GM23338 (cell line): ENCODE measurements at regions not wholly inside any gene's neighbourhood (a gene's known extent, or its start where the extent isn't known, plus 50 kb on each side); places are given as distances from the start of the nearest gene placed in this dataset.

ENCODE experiments used
- ATAC-seq: fragments of 200-7000 bp; cut with Tn5 transposase; 3 replicates; pipeline ENCODE4 v1.9.1; 2020
- DNase-seq: peaks from one replicate; pipeline ENCODE4 v3.0.0-alpha.2; 2015; ENCODE audit warnings: low spot score
- H2AFZ ChIP-seq: fragments of 200-600 bp; sonication (generic); 2 replicates; pipeline ENCODE4 v1.8.0; 2016; ENCODE audit warnings: antibody characterized with exemption, mild to moderate bottlenecking, moderate library complexity
- H3F3A ChIP-seq: fragments of 200-600 bp; sonication (generic); replicated peaks from 2 replicates; pipeline ENCODE4 v1.8.0; 2017; ENCODE audit warnings: antibody characterized with exemption, mixed run types, low read depth
- H3K27ac ChIP-seq: fragments of 200-600 bp; sonication (generic); 2 replicates; pipeline ENCODE4 v1.6.1; 2016; ENCODE audit warnings: low read depth
- H3K27me3 ChIP-seq: fragments of 200-600 bp; sonication (generic); 2 replicates; pipeline ENCODE4 v1.8.0; 2016; ENCODE audit warnings: mild to moderate bottlenecking, mixed run types, moderate library complexity; ENCODE audit not compliant: insufficient read depth
- H3K36me3 ChIP-seq: fragments of 200-600 bp; sonication (generic); 2 replicates; pipeline ENCODE4 v1.8.0; 2016; ENCODE audit warnings: mild to moderate bottlenecking; ENCODE audit not compliant: insufficient read depth
- H3K4me1 ChIP-seq: fragments of 200-600 bp; sonication (generic); 2 replicates; pipeline ENCODE4 v1.8.0; 2016; ENCODE audit warnings: mild to moderate bottlenecking, moderate library complexity; ENCODE audit not compliant: insufficient read depth
- H3K4me2 ChIP-seq: fragments of 200-600 bp; sonication (generic); 2 replicates; pipeline ENCODE4 v1.7.1; 2017; ENCODE audit warnings: mixed run types
- H3K4me3 ChIP-seq: fragments of 200-600 bp; sonication (generic); 2 replicates; pipeline ENCODE4 v1.6.1; 2016; ENCODE audit warnings: mixed run types
- H3K79me2 ChIP-seq: fragments of 200-600 bp; sonication (generic); replicated peaks from 2 replicates; pipeline ENCODE4 v1.8.0; 2017; ENCODE audit warnings: mild to moderate bottlenecking; ENCODE audit not compliant: insufficient read depth
- H3K9me2 ChIP-seq: fragments of 200-600 bp; sonication (generic); 2 replicates; pipeline ENCODE4 v1.8.0; 2017; ENCODE audit not compliant: insufficient read depth
- H4K20me1 ChIP-seq: fragments of 200-600 bp; sonication (generic); replicated peaks from 2 replicates; pipeline ENCODE4 v1.8.0; 2017; ENCODE audit warnings: mild to moderate bottlenecking; ENCODE audit not compliant: insufficient read depth
- H3K27ac Mint-ChIP-seq: 2 replicates; pipeline ENCODE4 v1.8.0; 2020; ENCODE audit warnings: inconsistent platforms, mild to moderate bottlenecking, moderate library complexity, mixed read lengths
- H3K27me3 Mint-ChIP-seq: 3 replicates; pipeline ENCODE4 v1.8.0; 2022; ENCODE audit warnings: low read depth, mild to moderate bottlenecking, moderate library complexity, mixed read lengths, inconsistent platforms; ENCODE audit not compliant: insufficient read depth, poor library complexity
- H3K36me3 Mint-ChIP-seq: 3 replicates; pipeline ENCODE4 v1.8.0; 2021; ENCODE audit warnings: low read depth, mild to moderate bottlenecking, inconsistent platforms, moderate library complexity, mixed read lengths
- H3K4me1 Mint-ChIP-seq: 3 replicates; pipeline ENCODE4 v1.8.0; 2020; ENCODE audit warnings: mild to moderate bottlenecking, inconsistent platforms, mixed read lengths
- H3K4me3 Mint-ChIP-seq: 3 replicates; pipeline ENCODE4 v1.8.0; 2021; ENCODE audit warnings: moderate library complexity, mild to moderate bottlenecking, inconsistent platforms, mixed read lengths
- H3K9me3 Mint-ChIP-seq: 3 replicates; pipeline ENCODE4 v1.8.0; 2020; ENCODE audit warnings: moderate library complexity, mild to moderate bottlenecking, inconsistent platforms, mixed read lengths
- CREB1 ChIP-seq: fragments of 250-450 bp; sonication (Bioruptor Pico); IDR thresholded peaks from 2 replicates; pipeline ENCODE4 v1.5.0; 2020; ENCODE audit warnings: low read depth, mild to moderate bottlenecking, moderate library complexity
- ETS1 ChIP-seq: IDR thresholded peaks from 2 replicates; pipeline ENCODE4 v1.6.1; 2016; ENCODE audit warnings: antibody characterized with exemption
- EZH2 ChIP-seq: fragments of 200-600 bp; sonication (generic); IDR thresholded peaks from one replicate; pipeline ENCODE4 v1.8.0; 2017; ENCODE audit warnings: antibody characterized with exemption, mild to moderate bottlenecking, low read depth; ENCODE audit not compliant: unreplicated experiment
- EZH2phosphoT487 ChIP-seq: fragments of 200-600 bp; sonication (generic); IDR thresholded peaks from one replicate; pipeline ENCODE4 v1.8.1; 2018; ENCODE audit warnings: antibody characterized with exemption; ENCODE audit not compliant: unreplicated experiment
- JUNB ChIP-seq: IDR thresholded peaks from one replicate; pipeline ENCODE4 v1.6.1; 2016; ENCODE audit warnings: antibody characterized with exemption; ENCODE audit not compliant: unreplicated experiment
- NANOG ChIP-seq: IDR thresholded peaks from 2 replicates; pipeline ENCODE4 v1.6.1; 2016; ENCODE audit warnings: antibody characterized with exemption, borderline replicate concordance
- POLR2AphosphoS5 ChIP-seq: IDR thresholded peaks from 2 replicates; pipeline ENCODE4 v1.6.1; 2016; ENCODE audit warnings: antibody characterized with exemption, low read depth
- ZNF114 ChIP-seq: fragments of 250-450 bp; sonication (Bioruptor Pico); IDR thresholded peaks from 2 replicates; pipeline ENCODE4 v1.5.0; 2020; ENCODE audit warnings: mild to moderate bottlenecking, moderate library complexity
- TF ChIP-seq, protein P1 (sequence below): IDR thresholded peaks from one replicate; pipeline ENCODE4 v1.6.1; 2018; ENCODE audit warnings: antibody characterized with exemption; ENCODE audit not compliant: unreplicated experiment
- TF ChIP-seq, protein P2 (sequence below): fragments of 250-450 bp; sonication (Bioruptor Pico); IDR thresholded peaks from 2 replicates; pipeline ENCODE4 v1.5.0; 2020; ENCODE audit warnings: mild to moderate bottlenecking, moderate library complexity

DNA sequence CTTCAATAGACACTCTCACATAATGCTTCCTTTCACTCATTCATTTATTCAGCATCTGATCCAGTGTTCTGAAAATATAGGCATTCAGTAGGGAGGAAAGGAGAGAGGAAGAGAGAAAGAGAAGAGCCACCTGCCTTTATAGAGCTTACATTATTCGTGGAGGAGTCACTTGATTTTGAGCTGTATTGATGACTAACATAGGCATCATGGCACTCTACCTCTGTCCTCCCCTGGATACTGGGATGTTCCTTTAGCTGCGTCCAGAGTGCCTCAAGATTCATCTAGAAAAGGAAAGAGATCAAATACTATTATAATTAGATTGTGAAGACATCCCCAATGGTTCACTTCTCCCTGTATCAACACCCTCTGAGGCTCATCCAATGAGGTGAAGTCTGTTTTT, 345.1 kb downstream of the SPATA31D1 start:
- Histone ChIP-seq H3K4me3 (no peak overlapping the region), H3K36me3 (no peaks in the 10 kb centered on the region), H3K27ac (no peak overlapping the region), H3K4me1 (no peaks in the 10 kb centered on the region), H4K20me1 (no peaks in the 10 kb centered on the region), H3K27me3 (no peaks in the 10 kb centered on the region), H3K79me2 (no peaks in the 10 kb centered on the region), H3K4me2 (no peak overlapping the region), H3K9me2 (no peaks in the 10 kb centered on the region), H2AFZ (no peak overlapping the region), H3F3A (no peaks in the 10 kb centered on the region)
- H3K27me3 Mint-ChIP-seq, result no peaks in the 10 kb centered on the region
- H3K4me1 Mint-ChIP-seq, result 0 out of 3 replicates have a peak, but pooled peaks cover 4% of the 10 kb centered on the region
- no peak overlapping the region for H3K27ac Mint-ChIP-seq
- TF ChIP-seq, protein P1, sequence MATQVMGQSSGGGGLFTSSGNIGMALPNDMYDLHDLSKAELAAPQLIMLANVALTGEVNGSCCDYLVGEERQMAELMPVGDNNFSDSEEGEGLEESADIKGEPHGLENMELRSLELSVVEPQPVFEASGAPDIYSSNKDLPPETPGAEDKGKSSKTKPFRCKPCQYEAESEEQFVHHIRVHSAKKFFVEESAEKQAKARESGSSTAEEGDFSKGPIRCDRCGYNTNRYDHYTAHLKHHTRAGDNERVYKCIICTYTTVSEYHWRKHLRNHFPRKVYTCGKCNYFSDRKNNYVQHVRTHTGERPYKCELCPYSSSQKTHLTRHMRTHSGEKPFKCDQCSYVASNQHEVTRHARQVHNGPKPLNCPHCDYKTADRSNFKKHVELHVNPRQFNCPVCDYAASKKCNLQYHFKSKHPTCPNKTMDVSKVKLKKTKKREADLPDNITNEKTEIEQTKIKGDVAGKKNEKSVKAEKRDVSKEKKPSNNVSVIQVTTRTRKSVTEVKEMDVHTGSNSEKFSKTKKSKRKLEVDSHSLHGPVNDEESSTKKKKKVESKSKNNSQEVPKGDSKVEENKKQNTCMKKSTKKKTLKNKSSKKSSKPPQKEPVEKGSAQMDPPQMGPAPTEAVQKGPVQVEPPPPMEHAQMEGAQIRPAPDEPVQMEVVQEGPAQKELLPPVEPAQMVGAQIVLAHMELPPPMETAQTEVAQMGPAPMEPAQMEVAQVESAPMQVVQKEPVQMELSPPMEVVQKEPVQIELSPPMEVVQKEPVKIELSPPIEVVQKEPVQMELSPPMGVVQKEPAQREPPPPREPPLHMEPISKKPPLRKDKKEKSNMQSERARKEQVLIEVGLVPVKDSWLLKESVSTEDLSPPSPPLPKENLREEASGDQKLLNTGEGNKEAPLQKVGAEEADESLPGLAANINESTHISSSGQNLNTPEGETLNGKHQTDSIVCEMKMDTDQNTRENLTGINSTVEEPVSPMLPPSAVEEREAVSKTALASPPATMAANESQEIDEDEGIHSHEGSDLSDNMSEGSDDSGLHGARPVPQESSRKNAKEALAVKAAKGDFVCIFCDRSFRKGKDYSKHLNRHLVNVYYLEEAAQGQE, result no peak
- no peak for TF ChIP-seq JUNB
- no peak for TF ChIP-seq ETS1
- TF ChIP-seq EZH2phosphoT487, result no peak
- TF ChIP-seq POLR2AphosphoS5, result no peak
- DNase-seq, result no peak
- no peaks in the 10 kb centered on the region for H3K9me3 Mint-ChIP-seq
- H3K36me3 Mint-ChIP-seq, result no peaks in the 10 kb centered on the region
- no peak overlapping the region for H3K4me3 Mint-ChIP-seq
- no peak for ATAC-seq

DNA sequence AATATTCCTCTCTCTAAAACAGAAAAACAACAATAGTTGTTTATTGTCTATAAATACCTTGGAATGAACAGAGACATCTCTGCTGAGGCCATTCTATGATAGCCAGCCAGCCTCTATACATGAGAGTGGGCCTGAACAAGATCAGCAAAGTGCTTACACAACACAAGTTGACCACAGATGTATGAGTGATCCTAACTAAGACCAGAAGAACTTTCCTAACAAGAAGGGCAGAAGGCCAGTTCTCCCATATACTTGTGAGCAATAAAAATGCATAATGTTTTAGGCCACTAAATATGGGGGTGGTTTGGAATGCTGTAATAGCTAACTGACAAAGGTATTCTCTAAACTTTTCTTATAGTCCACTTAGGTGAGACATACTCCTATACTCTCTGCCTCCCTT, 345.7 kb downstream of the SPATA31D1 start:
- H3K27me3 ChIP-seq, result no peaks in the 10 kb centered on the region
- no peak overlapping the region for H3K4me3 ChIP-seq
- H2AFZ ChIP-seq, result no peak overlapping the region
- H3K27ac ChIP-seq, result no peak overlapping the region
- H3K4me2 ChIP-seq, result no peak overlapping the region
- ATAC-seq (no peak), DNase-seq (no peak)
- H3K4me3 Mint-ChIP-seq, result no peak overlapping the region
- no peak overlapping the region for H3K27ac Mint-ChIP-seq
- no peaks in the 10 kb centered on the region for H3K79me2 ChIP-seq
- H3K9me2 ChIP-seq, result no peaks in the 10 kb centered on the region
- H3K27me3 Mint-ChIP-seq, result no peaks in the 10 kb centered on the region
- peaks cover 4% of the 10 kb centered on the region; the same call in 1 of the 3 replicates for H3K4me1 Mint-ChIP-seq
- no peaks in the 10 kb centered on the region for H3K4me1 ChIP-seq
- H3K36me3 ChIP-seq, result no peaks in the 10 kb centered on the region
- no peaks in the 10 kb centered on the region for H4K20me1 ChIP-seq
- H3K9me3 Mint-ChIP-seq, result no peaks in the 10 kb centered on the region
- no peaks in the 10 kb centered on the region for H3K36me3 Mint-ChIP-seq
- no peaks in the 10 kb centered on the region for H3F3A ChIP-seq
- TF ChIP-seq, protein P2, sequence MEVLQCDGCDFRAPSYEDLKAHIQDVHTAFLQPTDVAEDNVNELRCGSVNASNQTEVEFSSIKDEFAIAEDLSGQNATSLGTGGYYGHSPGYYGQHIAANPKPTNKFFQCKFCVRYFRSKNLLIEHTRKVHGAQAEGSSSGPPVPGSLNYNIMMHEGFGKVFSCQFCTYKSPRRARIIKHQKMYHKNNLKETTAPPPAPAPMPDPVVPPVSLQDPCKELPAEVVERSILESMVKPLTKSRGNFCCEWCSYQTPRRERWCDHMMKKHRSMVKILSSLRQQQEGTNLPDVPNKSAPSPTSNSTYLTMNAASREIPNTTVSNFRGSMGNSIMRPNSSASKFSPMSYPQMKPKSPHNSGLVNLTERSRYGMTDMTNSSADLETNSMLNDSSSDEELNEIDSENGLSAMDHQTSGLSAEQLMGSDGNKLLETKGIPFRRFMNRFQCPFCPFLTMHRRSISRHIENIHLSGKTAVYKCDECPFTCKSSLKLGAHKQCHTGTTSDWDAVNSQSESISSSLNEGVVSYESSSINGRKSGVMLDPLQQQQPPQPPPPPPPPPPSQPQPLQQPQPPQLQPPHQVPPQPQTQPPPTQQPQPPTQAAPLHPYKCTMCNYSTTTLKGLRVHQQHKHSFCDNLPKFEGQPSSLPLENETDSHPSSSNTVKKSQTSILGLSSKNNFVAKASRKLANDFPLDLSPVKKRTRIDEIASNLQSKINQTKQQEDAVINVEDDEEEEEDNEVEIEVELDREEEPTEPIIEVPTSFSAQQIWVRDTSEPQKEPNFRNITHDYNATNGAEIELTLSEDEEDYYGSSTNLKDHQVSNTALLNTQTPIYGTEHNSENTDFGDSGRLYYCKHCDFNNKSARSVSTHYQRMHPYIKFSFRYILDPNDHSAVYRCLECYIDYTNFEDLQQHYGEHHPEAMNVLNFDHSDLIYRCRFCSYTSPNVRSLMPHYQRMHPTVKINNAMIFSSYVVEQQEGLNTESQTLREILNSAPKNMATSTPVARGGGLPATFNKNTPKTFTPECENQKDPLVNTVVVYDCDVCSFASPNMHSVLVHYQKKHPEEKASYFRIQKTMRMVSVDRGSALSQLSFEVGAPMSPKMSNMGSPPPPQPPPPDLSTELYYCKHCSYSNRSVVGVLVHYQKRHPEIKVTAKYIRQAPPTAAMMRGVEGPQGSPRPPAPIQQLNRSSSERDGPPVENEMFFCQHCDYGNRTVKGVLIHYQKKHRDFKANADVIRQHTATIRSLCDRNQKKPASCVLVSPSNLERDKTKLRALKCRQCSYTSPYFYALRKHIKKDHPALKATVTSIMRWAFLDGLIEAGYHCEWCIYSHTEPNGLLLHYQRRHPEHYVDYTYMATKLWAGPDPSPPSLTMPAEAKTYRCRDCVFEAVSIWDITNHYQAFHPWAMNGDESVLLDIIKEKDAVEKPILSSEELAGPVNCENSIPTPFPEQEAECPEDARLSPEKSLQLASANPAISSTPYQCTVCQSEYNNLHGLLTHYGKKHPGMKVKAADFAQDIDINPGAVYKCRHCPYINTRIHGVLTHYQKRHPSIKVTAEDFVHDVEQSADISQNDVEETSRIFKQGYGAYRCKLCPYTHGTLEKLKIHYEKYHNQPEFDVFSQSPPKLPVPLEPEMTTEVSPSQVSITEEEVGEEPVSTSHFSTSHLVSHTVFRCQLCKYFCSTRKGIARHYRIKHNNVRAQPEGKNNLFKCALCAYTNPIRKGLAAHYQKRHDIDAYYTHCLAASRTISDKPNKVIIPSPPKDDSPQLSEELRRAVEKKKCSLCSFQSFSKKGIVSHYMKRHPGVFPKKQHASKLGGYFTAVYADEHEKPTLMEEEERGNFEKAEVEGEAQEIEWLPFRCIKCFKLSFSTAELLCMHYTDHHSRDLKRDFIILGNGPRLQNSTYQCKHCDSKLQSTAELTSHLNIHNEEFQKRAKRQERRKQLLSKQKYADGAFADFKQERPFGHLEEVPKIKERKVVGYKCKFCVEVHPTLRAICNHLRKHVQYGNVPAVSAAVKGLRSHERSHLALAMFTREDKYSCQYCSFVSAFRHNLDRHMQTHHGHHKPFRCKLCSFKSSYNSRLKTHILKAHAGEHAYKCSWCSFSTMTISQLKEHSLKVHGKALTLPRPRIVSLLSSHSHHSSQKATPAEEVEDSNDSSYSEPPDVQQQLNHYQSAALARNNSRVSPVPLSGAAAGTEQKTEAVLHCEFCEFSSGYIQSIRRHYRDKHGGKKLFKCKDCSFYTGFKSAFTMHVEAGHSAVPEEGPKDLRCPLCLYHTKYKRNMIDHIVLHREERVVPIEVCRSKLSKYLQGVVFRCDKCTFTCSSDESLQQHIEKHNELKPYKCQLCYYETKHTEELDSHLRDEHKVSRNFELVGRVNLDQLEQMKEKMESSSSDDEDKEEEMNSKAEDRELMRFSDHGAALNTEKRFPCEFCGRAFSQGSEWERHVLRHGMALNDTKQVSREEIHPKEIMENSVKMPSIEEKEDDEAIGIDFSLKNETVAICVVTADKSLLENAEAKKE, result no peak
- no peak for TF ChIP-seq EZH2
- TF ChIP-seq POLR2AphosphoS5, result no peak
- TF ChIP-seq NANOG, result no peak
- TF ChIP-seq ZNF114 (CRISPR knock-in tag), result no peak
- no peak for TF ChIP-seq JUNB
- no peak for TF ChIP-seq EZH2phosphoT487
- no peak for TF ChIP-seq CREB1
- TF ChIP-seq ETS1, result no peak
